GM10248 (cell line): ENCODE measurements at regions not wholly inside any gene's neighbourhood (a gene's known extent, or its start where the extent isn't known, plus 50 kb on each side); places are given as distances from the start of the nearest gene placed in this dataset.
A peak's percentile ranks its signal among the peaks of the same experiment; 100 is the strongest.
"Not testable (repeated sequence)": the region's sequence is repeated elsewhere in the genome, so short reads cannot be mapped to it uniquely, and the experiment has no call there.

ENCODE experiments used
- CTCF ChIA-PET: fragments of 300-600 bp; sonication (Branson Sonifier 250); formaldehyde crosslinking; extraction: SDS; loops from one replicate; lab custom pipeline; 2021; ENCODE audit warnings: antibody characterized with exemption; lab: Yijun Ruan, JAX
- POLR2A ChIA-PET: fragments of 350-650 bp; sonication (Branson Sonifier 250); formaldehyde crosslinking; extraction: SDS; loops from one replicate; lab custom pipeline; 2020; ENCODE audit warnings: antibody characterized with exemption; lab: Yijun Ruan, JAX
- DNase-seq: peaks from one replicate; pipeline ENCODE4 v3.0.0; 2012; ENCODE audit errors: extremely low spot score
- TF ChIP-seq, protein P1 (sequence below): IDR thresholded peaks from 2 replicates; pipeline ENCODE4 v1.5.1; 2012; ENCODE audit warnings: mild to moderate bottlenecking, low read depth; ENCODE audit errors: extremely low read depth, missing control alignments, control extremely low read depth

DNA sequence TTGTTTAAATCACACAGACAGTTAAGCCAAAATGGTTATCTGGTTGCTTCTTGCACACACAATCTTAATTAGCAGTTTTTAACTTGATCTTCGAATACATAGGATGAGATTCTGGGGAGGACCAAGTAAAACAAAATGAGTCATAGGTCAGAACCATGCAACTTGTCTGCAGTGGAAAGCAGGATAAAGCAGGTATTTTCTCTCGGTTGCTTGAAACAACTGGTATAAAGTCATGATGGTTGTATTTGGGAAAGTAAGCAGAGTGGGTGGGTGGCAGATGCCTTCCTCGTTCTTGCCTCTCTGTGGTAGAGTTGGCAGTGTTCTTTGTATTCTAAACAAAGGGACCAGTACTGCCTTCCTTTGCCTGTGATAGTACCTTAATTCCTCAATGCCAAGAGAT is 167.0 kb downstream of the COG6 start:
- TF ChIP-seq, protein P1, sequence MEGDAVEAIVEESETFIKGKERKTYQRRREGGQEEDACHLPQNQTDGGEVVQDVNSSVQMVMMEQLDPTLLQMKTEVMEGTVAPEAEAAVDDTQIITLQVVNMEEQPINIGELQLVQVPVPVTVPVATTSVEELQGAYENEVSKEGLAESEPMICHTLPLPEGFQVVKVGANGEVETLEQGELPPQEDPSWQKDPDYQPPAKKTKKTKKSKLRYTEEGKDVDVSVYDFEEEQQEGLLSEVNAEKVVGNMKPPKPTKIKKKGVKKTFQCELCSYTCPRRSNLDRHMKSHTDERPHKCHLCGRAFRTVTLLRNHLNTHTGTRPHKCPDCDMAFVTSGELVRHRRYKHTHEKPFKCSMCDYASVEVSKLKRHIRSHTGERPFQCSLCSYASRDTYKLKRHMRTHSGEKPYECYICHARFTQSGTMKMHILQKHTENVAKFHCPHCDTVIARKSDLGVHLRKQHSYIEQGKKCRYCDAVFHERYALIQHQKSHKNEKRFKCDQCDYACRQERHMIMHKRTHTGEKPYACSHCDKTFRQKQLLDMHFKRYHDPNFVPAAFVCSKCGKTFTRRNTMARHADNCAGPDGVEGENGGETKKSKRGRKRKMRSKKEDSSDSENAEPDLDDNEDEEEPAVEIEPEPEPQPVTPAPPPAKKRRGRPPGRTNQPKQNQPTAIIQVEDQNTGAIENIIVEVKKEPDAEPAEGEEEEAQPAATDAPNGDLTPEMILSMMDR = no peak
- POLR2A ChIA-PET = no interaction called here
- CTCF ChIA-PET = no interaction called here
- no peak for DNase-seq

DNA sequence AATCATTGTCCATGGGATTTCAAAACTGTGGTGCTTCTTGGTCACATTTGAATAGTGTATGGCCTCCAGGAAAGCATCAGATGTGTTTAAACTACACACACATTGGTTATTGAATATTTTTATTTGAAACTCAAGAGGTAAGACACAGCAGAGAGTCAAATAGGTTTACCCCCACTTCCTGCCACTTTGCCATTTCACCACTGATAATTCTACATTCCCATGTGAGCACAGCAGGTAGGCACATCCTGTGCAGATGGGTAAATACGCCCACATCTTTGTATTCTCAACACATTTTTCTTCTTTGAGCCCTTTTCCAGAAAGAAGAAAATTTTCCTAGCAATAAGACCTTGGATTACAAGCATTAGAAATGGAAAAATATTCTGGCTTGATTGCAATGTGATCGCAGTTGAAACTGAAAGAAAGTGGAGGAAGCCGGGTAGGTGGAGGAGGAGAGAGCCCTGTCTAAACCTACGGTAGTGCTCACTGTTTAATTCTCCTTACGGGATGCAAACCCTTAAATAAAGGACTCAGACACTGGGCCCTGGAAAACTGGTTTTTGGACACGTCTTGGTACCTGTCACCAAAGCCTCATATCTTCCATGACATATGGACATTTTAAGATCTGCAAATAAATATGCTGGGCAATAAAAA is 167.7 kb downstream of the COG6 start:
- ChIA-PET POLR2A (no interaction called here), CTCF (no interaction called here)
- DNase-seq = no peak
- TF ChIP-seq, protein P1 = no peak

DNA sequence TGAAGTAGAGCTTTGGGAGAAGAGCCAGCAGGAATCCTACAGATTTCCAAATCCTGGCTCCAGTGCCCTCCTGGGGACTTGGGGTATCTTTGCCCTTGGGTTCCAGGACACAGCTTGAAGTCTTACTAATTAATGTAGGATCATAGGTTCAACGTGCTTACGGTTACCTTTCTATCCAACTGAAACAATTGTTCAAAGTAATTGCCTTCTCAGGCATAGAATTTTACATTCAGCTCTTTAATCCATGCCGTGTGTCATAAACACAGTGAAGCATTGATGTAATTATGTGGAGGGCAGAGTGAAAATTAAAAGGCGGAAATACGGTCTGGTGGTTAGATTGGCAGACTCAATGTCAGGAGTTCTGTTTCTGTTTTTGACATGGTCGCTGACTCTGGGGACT is 170.4 kb downstream of the COG6 start:
- CTCF ChIA-PET = no interaction called here
- TF ChIP-seq, protein P1 = no peak
- POLR2A ChIA-PET = no interaction called here
- no peak for DNase-seq

DNA sequence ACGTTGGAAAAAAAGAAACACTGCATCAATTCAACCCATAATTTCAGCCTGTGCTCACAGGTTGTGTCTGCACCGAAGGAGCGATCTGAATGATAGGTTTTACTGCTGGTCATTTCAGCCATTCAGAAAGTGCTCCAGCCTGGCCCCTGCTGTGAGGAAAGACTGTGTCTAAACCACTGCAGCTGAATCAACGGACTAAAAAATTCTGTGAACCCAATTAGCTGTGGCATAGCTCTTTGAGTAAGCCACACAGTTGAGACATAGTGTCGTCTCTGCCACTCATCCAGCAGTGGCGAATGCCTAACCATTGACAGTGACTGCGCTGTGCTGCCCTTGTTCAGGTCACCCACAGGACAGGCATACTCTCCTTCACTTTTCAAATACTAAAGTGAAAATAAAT is 179.8 kb downstream of the COG6 start:
- TF ChIP-seq, protein P1 = no peak
- POLR2A ChIA-PET = no interaction called here

DNA sequence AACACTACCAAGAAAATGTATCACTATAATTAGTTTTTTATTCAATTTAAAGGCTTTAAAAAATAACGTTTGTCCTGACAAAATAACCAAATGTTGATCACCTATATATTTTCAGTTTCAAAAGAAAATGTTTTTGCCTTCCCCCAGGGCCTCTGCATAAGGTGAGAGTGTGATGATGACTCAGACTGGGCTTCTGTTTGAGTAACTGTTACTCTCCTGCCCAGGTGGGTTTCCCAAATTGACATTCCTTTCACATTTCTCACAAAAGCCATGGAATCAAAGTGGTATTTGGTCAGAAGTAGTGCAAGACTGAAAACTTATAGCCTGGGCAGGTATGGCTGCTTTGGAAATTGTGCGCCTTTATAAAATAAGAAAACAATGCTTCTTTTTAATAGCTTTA is 180.6 kb downstream of the COG6 start:
- CTCF ChIA-PET = no interaction called here
- DNase-seq = peak; percentile 12
- TF ChIP-seq, protein P1 = no peak
- POLR2A ChIA-PET = no interaction called here

More for the DNA sequence above, 179.8 kb downstream of the COG6 start:
- CTCF ChIA-PET = no interaction called here
- no peak for DNase-seq

DNA sequence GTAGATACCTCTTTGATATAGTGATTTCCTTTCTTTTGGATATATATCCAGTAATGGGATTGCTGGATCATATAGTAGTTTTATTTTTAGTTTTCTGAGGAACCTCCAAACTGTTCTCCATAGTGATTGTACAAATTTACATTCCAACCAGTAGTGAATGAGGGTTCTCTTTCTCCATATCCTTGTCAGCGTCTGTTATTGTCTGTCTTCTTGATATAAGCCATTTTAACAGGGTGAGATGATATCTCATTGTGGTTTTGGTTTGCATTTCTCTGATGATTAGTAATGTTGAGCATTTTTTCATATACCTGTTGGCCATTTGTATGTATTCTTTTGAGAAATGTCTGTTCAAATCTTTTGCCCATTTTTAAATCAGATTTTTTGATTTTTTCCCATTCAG is 182.4 kb downstream of the COG6 start:
- POLR2A ChIA-PET, CTCF ChIA-PET: not testable (repeated sequence)

DNA sequence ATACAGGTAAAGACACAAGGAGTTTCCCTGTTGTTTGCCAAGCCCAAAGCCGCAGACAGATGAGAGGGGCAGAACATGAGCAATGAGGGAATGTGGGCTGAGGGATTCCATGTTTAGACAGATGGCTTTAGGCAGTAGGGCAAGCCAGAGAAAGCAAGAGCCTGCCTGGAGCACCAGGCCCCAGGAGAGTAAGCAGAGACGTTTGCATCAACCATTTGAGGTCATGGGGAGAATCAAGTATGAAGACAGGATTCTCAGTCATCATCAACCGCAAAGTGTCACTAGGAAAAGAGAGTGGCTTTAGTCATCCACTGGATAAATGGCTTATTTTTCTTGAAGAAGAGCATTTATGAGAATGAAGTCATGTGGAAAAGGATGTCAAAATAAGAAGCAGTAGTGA is 184.7 kb downstream of the COG6 start:
- ChIA-PET CTCF (no interaction called here), POLR2A (no interaction called here)
- no peak for DNase-seq
- TF ChIP-seq, protein P1 = no peak

More for the DNA sequence above, 182.4 kb downstream of the COG6 start:
- not testable (repeated sequence) for DNase-seq
